ENCODE measurements at regions not wholly inside any gene's neighbourhood (a gene's known extent, or its start where the extent isn't known, plus 50 kb on each side); places are given as distances from the start of the nearest gene placed in this dataset.
"Not testable (repeated sequence)": the region's sequence is repeated elsewhere in the genome, so short reads cannot be mapped to it uniquely, and the experiment has no call there.

DNA sequence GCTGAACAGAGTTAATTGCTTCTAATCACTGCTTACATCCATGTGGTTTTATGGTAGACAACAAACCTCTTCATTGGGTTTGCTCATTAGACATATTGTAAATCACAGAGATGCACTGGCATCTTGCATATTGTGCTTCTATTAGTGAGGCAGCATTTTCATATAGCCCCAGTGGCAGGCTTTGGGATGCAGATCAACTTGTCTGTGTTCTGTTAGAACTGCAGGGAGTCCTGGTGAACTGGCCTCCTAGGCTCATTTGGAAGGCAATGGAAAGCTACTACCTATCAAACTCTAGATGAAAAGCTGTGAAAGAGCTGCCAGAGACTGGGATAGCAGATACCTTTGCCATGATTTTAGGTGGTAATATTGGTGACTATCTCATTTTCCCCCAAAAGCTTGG, 108.8 kb downstream of the NAA11 start:
- no peak for DNase-seq

DNA sequence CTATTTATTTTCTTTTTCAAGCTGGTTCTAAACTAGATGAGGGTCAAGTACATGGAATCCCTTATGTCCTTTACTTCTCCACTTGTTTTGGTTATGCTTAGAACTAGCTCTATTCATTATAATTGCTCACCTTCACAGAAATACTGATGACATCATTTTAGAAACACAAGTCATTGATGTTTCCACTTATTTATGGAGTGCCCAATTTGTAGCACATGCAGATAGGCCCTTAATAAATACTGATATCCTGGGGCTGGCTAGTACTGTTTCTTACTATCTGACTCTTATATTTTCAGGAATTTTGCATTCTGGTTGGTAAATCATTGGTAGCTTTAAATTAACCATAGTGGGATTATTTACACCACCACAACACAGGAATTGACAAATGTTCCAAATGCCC, 112.2 kb downstream of the NAA11 start:
- DNase-seq: no peak

DNA sequence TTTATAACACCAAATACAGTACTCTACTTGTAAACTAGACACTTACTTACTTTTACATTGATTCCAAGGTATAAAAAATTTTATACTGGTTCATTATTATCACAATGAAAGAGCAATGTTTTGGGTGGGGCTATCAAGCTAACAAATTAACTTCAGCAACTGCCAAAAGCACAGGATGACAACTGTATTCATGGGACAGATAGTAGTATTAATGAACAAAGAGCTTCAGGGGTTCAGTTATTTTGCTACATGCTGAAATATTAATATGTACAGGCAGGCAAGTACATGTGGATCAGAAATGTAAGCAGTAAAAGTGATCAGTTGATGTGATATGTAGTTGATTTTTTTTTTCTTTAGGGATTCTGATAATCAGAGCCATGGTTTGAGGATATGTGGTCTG, 112.9 kb downstream of the NAA11 start:
- no peak for DNase-seq

DNA sequence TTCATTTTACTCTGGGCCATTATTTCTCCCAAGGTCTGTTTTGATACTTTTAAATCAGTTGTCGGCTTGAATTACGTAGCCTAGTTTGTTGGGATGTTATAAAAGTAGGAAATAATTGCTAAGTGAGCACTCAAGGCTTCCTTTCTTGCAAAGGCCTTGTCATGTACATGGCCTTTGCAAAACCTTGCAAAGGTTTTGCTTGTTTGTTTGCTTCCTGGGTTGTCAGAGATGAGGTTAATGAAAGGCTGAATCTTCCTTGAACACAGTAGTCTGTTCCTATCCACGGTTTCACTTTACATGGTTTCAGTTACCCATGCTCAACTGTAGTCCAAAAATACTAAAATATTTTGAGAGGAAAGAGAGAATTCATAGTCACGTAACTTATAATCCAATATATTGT, 113.5 kb downstream of the NAA11 start:
- DNase-seq: no peak

DNA sequence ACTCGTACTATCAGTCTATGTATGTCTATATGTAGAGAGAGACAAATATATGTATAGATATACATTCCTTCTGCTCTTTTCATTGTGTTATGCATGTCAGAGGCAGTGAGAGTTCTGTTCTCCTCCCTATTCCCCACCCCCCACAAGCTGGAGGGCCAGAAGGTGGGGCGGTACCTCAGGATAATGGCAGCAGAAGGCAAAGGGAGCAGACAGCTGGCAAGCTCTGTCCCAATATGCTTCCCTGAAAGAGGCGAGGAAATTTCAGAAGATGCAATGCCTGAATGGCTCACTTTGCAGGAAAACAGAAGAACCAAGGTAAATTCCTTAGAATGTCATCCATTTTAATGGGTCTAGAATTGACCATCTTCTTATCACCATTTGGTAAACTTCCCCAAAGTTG, 114.4 kb downstream of the NAA11 start:
- no peak for DNase-seq

DNA sequence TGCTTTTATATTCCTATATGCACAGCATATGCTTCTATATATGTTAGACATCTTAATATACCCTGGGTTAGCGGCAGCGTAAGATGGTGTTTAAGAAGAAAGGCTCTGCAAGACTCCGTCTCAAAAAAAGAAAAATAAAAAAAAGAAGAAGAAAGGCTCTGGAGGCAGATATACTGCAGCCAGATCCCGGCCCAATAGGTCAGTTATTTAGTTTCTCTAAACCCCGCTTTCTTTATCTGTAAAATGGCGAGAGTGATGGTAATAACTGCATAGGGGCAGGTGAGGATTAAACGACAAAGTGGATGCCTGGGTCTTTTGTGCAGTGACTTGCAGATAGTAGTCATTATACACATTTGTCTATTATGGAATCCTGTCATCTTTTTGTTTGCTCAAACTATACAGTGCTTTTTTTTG, 115.2 kb downstream of the NAA11 start:
- no peak for DNase-seq

DNA sequence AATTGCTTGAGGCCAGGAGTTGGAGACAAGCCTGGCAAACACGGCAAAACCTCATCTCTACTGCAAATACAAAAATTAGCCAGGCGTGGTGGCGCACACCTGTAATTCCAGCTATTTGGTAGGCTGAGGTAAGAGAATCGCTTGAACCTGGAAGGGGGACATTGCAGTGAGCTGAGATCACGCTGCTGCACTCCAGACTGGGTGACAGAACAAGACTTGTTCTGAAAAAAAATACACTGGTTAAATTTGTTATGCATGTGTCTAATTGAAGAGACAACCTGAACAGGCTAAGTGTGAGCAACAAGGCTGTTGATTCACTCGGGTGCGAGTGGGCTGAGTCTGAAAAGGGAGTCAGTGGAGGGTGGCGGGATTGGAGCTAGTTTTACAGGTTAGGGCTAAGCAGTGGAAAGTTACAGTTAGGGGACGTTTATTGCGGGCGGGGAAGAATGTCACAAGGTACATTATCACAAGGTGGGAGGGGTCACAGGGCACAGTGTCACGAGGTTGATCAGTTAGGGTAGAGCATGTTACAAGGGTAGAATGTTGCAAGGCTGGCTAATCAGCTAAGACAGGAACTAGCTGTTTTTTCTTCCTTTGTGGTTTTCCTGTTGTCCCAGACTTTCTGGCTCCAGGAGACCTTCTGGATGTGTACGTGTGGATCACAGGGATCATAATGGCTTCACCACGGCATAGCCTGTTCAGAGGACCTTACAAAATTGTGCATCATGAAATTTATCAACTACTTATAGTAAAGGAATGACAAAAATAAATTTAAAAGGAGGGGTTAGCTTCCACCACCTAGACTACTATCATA, 115.8 kb downstream of the NAA11 start:
- peak; percentile 9 for DNase-seq

DNA sequence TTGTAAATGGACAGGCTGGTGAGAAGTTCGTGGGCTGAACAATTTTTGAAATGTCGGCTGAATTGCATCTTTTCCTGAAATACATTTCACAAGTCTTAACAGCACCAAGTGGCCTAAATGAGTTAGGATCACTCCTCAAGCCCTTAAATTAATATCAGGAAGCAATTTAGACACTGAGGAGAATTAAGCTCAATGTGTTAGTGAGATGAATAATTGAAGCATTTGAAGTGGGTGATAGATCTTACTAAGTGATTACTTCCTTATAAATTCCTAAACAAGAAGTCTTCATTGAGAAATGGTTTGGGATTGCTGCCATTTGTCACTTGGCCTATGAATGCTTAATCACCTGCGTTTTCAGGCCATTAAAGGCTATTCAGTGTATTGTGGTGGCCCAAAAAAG, 116.8 kb downstream of the NAA11 start:
- no peak for DNase-seq

DNA sequence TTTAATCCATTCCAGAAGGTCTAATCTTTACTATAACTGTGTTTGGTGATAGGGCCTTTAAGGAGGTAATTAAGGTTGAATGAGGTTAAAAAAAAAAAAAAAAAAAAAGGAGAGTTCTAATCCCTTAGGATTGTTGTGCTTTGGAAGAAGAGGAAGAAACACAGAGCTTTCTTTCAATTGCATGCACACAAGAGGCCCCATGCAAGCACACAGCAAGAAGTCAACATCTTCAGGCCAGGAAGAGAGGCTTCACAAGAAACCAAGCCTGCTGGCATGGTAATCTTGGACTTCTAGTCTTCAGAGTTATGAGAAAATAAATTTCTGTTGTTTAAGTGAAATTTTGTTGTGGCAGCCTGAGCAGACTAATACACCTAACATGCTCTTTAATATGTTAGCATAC, 118.6 kb downstream of the NAA11 start:
- no peak for DNase-seq

DNA sequence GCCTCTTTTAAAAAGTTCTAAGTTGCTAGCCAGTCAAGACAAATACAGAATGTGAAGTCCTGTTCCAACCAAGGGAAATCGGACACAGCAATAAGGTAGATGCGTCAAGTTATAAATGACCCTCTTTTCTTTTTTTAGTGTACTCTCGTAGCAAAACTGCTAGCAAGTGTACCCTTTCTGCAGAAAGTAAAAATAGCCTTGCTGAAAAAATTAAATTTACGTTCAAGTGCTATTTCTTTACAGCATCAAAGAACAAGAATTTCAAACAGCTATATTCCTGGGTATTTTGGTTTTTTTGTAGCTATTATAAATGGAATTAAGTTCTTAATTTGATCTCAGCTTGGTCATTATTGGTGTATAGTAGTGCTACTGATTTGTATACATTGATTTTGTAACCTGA, 119.2 kb downstream of the NAA11 start:
- DNase-seq: no peak

DNA sequence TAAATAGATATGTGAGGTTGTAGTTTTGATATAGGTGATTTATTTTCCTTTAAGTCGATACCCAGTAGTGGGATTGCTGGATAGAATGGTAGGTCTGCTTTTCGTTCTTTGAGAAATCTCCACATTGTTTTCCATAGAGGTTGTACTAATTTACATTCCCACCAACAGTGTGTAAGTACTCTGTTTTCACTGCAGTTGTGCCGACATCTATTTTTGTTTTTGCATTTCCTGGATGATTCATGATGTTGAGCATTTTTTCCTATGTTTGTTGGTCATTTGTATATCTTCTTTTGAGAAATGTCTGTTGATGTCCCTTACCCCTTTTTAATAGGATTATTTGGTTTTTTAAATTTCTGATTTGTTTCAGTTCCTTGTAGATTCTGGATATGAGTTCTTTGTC, 120.7 kb downstream of the NAA11 start:
- DNase-seq: no peak

DNA sequence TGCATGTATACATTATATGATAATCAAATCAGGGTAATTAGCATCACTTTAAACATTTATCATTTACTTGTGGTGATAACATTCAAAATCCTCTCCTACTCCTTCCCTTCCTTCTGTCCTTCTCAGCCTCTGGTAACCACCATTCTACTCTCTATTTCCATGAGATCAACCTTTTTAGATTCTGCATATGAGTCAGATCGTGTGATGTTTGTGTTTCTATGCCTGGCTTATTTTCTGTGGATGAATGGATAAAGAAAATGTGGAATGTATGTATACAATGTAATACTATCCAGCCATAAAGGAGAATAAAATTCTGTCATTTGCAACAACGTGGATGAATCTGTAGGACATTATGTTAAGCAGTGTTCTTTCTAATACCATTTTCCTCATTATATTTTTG, 123.9 kb downstream of the NAA11 start:
- DNase-seq: no peak

DNA sequence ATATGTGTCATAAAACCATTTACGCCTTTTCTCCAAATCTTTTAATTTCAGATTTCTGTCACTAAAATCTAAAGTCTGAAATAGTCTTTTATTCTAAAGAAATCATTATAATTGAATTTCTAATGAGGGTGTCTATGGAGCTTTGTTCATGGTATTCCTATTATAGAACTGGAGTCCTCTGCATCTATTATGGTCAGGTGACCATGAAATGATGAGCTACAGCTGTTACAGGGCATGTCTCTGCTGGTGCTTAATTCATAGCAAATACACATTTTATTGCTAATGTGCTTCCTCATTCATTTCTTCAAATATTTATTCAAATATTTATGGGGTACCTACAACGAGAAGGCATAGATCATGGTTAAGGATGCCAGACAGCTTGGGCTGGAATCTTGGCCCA, 126.1 kb downstream of the NAA11 start:
- no peak for DNase-seq

DNA sequence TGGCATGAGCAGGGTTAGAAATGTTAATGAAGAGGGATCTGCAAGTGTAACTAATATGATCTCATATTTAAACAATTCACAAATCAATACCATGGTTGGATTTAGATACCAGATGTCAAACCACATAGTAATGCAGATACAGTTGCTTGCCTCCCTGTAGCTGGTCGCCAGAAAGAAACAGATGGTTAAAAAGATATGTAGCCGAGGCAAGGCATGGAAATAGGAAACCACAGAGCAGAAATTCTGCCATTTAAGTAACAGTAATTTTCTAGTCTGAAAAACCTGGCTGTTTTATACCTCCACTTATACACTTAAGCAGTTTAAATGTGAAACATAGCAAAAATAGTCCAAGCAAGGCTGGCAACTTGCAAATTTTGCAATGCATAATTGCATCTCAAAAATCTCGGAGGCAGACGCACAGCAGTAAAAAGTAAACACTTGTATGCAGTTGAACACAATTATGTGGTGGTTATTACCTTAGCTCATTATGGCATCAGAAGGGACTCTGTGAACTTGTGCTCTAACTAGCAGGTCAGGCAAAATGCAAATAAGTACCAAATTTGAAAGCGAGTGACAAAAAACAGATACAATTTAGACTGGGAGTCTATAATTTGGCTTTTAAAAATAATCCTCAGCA, 126.8 kb downstream of the NAA11 start:
- DNase-seq: no peak

DNA sequence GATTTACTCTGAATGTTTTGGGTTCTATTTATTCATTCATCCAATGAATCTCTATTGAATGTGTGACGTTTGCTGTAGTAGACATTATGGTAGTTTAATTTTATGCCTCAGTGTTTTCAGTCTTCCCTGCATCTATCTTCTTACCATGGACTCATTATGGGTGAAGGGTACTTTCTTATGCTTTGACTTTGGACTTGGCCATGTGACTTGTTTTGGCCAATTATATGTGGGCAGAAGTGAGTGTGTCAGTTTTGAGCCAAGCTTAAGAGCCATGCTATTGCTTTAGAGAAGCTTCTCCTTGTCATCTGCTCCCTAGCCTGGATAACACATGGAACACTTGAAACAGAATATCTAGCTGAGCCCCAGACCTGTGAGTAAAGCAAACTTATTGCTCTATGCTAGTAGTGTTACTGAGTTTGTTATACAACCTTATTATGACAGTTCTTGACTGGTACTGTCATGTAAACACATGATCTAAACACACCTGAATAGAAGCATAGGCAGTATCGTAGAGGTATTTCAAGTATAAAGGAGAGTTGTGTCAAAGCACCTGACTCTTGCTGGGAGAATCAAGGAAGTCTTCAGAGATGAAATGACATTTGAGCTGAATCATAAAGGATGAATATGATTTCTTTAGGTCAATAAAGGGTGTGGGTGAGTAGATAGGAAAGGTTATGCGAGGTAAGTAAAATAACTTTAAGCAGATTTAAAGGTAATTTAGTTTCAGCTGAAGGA, 128.4 kb downstream of the NAA11 start:
- DNase-seq: no peak

DNA sequence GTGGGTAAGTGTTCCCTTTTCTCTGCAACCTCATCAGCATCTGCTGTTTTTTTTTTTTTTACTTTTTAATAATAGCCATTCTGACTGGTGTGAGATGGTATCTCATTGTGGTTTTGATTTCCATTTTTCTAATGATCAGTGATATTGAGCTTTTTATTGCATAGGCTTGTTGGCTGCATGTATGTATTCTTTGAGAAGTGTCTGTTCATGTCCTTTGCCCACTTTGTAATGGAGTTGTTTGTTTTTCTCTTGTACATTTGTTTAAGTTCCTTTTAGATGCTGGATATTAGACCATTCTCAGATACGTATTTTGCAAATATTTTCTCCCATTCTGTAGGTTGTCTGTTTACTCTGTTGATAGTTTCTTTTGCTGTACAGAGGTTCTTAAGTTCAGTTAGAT, 134.6 kb downstream of the NAA11 start:
- DNase-seq: not testable (repeated sequence)

DNA sequence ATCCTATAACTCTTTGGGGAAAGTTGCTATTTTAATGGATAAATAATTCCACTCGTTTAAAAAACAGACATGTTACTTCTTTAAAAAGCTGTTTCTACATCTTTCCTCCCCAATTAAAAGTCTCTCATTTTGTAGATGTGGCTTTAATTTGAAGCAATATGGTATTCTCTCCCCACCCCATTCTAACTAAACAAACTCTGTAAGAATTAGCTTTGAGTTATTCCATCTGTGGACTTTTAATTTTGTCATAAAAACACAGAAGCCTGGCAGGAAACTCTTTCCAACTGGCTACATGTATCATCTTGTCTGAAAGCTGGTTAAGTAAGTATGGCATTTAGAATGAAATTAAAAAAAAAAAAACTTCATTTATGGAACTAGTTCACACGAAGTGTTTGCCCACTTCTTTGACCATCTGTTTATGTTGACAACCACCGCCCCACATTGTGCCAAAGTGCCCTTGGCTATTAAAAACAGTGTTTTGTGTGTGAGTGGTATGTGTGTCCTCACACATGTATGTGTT, 140.3 kb downstream of the NAA11 start:
- no peak for DNase-seq

DNA sequence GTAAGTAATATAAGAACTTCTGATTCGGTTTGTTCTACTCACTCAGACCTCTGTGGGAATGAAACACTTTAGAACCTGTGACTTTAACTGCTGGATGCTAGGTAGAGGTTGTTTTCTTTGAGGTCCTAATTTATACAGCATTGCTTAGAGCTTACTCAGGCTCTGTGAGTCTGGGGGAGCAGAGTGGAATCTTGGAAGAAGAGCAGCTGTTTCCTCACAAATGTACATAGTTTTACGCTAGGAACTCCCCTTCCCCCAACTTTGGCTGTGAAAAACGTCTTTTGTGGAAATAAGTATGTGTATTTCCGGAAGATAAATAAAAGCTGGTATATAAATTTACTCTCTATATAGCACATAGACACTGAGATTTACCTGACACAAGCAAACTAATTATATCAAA, 141.4 kb downstream of the NAA11 start:
- no peak for DNase-seq

DNA sequence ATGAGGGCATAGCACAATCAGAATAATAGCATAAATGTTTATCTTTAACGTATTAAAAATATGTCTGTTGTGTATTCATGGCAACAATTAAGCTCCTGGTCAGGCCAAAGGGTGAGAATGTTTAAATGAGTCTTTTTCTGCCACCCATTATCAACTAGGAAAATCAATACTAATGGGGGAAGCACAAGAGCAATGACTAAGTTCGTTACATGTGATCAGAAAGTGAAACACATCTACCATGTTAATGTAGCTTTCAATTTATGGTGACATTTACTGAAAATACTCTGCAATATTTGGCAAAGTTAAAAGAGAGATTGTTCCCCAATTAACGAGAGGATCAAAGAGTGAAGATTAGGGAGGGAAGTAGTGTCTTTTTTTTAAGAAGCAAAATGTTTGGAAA, 143.7 kb downstream of the NAA11 start:
- no peak for DNase-seq

DNA sequence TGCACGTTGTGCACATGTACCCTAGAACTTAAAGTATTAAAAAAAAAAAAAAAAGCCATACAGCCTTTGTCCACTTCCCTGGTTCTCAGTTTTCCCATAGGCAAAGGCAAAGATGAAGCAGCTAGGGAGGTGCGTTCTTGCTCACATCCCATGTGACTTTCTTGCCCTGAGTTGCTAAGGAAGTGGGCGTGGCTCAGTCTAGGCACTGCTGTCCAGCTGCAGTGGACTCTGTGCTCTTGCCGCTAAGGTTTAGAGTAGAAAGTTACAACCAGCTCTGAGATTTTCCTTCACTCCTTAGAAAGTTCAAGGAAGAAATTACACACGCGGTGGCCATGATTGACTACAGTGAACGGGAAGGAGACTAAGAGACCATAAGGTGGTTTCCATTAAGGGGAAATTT, 144.7 kb downstream of the NAA11 start:
- no peak for DNase-seq

DNA sequence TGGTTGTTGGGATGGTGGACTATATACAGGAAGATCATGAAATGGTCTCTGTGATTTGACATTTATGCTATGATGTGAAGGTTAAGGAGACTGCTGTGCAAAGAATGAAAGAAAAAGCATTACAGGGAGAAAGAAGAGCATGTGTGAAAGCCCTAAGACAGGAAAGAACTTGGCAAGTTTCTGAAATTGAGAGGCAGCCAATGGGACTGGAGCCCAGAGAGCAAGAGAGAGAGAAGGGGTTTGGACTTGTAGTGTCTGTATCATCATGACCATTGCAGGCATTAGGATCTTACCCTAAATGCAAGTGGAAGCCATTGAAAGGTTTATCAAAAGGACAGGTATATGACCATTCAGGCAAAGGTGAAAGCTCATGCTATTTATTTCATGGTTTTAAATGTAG, 147.1 kb downstream of the NAA11 start:
- DNase-seq: no peak

DNA sequence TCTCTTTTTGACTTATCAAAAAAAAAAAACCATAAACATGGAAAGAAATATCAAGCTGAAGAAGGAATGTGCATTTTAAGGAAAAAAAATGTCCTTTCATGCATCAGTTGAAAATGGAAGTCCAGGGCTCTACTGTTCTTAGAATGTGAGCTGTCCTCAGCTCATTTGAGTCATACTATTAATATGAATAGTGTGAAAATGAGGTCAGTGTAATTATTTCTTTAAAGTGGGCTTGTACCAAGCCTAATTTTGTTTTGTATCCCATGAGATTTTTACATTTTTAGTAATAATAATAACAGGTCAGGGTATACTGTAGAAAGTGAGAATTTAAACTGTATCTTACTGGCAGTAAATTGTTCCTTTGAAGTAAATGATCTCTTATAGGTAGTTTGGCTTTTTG, 148.5 kb downstream of the NAA11 start:
- no peak for DNase-seq

DNA sequence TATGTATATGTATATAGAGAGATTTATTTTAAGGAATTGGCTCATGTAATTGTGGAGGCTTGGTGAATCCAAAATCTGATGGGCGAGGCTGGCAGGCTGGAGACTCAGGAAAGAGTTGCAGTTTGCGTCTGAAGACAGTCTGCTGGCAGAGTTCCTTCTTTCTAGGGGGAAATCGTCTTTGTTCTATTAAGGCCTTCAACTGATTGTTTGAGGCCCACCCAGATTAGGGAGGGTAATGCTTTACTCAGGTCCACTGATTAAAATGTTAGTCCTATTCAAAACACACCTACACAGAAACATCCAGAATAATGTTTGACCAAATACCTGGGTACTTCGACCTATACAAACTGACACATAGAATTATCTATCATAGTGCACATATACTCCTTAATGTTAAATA, 149.5 kb downstream of the NAA11 start:
- no peak for DNase-seq
